ENCODE measurements at regions not wholly inside any gene's neighbourhood (a gene's known extent, or its start where the extent isn't known, plus 50 kb on each side); places are given as distances from the start of the nearest gene placed in this dataset.
"Not testable (repeated sequence)": the region's sequence is repeated elsewhere in the genome, so short reads cannot be mapped to it uniquely, and the experiment has no call there.

DNA sequence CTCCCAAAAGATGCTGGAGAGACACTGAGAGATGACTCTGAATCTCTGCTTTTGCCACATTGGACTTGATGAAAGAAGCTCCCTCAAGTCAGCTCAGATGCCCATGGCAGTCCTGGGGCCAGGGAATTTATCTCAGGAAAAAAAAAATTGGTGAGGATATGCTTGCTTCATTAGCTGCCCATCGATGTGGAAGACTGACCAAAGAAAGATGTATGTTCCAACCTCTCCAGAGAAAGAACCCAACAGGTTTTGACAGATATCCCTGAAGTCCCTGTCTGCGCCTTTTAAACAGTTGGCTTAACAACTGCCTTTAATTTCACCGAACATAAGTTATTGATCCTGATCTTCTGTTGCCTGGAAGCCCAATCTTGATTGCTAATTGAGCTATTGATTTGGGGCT lies 137.4 kb downstream of the TMEM114 start:
- DNase-seq (ENCODE audit: low read depth in 3 of 3), result no peak

DNA sequence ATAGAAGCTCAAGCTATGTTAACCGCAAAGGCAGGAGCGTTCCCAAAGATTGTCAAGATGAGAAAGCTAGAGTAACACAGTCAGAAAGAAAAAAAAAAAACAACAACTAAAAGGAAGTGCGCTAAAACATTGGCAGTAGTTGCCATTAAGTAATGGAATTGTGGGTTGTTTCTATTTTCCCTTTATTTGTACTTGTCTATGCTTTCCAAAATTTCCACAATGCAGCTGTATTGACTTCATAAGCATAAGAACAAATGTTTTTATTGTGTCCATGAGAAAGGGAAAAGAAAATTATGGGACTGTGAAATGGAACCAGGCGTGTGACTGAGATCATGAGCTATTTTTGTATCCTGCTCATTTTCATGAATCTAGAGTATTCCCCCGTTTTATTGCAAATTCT lies 153.4 kb downstream of the TMEM114 start:
- DNase-seq (ENCODE audit: low read depth in 3 of 3), result no peak

- no peak for DNase-seq (ENCODE audit: low read depth in 3 of 3)
These were observed 158.5 kb downstream of the TMEM114 start for GRCh38 chr16:8431783-8432182.

GRCh38 chr16:8430401-8430800 lies 159.9 kb downstream of the TMEM114 start:
- DNase-seq (ENCODE audit: low read depth in 3 of 3), result no peak

DNA sequence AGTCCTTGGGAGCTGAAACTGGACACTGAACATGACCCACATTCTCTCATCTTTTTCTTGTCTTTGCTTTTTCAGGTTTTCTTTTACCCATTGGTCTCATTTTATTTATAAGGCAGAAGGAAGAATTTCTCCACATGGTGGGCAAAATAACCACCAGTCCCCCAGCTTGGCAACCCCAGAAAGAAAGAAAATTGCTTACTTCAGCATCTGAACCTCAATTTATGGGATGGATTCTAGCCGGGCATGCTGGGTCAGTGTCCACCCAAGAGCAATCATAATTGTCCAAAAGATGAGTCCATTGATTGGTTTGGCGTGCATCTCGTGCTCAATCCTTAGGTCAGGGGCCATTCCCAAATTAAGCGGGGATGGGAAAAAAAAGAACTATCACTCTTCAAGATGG lies 163.7 kb downstream of the TMEM114 start:
- DNase-seq (ENCODE audit: low read depth in 3 of 3), result no peak

DNA sequence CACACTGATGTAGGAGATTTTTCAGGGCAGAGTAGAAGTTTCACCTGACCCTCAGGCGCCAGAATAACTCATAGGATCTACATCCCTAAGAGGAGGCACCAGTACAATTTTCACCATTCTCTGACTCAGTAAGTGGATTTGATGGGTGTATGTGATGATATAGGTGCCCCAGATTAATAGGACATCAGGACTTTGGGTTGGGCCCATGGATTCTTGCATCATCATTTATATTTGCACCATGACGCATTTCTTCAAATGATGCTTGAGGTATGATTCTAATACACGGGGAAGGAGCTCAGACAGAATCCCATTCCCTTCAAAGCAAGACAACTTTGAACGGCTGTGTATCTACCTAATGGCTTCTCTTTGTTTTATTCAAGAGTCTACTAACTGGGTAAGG lies 173.2 kb downstream of the TMEM114 start:
- DNase-seq (ENCODE audit: low read depth in 3 of 3), result no peak

DNA sequence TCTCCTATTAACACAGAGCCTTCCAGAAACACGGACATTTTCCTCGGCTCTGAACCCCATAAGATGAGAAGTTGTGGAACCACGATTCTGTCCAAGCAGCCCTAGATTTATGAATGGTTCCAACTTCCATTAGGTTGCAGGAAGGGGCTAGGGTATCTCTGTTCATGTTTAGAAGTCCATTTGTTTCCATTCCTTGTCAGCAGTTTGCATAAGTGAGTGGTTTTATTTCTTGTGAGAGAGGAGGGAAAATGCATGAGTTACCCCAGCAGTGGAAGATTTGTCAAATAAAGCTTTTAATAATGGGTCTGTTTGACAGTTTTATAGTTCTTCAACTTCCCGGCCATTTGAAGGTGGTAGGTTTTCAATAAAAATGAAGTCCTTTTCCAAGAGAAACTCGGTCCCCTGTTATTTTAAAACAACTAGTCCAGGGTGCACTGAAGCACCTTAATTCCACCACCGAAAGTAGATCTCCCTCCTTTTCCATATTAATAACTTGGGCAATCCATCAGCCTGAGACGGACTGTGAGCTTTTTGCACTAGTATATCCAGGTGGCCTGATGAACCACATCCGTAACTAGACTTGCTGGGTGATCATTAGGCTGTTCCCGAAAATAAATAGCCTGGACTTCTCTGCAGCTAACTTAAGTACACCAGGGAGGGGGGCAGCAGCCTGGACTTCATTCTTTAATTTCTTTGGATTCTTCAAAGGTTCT lies 181.3 kb downstream of the TMEM114 start:
- no peak for DNase-seq (ENCODE audit: low read depth in 3 of 3)

DNA sequence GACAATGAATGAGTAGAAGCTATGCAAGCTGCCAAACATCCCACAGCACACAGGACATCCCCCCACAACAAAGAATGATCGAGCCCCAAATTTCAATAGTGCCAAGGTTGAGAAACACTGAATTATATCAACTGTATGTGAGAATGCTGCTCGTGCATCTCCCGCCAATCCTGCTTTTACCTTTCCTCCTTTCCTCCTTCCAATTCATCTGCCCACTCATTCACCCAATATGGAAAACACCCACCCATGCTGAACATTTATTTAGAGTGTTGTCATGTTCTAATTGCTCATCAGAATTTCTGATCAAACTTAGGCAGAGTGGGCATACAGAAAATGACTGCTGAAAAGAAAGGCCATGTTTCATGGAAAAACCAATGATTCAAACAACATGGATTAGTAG lies 183.0 kb downstream of the TMEM114 start:
- no peak for DNase-seq (ENCODE audit: low read depth in 3 of 3)

GRCh38 chr16:8403978-8404749 lies 186.1 kb downstream of the TMEM114 start:
- no peak for DNase-seq (ENCODE audit: low read depth in 3 of 3)

DNA sequence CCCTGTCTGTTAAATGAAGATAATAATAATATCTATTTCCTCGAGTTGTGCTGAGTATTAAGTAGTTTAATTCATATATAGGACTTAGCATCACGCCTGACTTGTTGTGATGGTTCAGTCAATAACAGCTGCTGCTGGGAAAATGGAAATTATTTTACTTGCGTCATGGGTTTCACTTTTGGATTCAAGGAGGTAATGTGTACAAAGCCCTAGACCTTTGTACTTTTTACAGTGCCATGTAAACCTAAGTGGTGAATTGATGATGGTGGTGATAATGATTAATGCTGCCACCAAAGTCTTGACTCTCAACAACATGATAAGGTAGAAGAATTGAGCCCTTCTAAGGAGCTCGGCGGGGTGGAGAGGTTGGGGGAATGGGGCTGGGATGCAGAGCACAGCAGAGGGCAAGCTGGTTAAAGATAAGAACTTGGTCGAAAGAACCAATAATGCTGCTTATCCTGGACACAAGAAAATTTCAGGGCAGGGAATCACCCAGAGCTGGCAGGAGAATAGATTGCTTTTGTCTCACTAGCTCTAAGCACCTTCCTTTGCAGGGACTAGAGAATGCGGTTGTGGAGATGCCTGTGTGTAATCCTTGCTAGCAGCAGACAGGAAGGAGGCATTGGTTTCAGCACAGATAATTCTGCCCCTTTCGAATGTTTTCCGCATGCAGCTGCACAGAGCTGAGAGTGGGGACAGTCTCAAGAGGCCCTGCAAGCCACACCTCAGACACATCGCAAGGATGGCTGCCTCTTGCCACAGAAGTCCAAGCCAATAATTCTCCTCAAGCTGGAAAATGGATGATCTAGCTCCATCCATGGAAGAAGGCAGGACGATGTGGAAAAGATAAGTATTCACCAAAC lies 187.1 kb downstream of the TMEM114 start:
- no peak for DNase-seq (ENCODE audit: low read depth in 3 of 3)

DNA sequence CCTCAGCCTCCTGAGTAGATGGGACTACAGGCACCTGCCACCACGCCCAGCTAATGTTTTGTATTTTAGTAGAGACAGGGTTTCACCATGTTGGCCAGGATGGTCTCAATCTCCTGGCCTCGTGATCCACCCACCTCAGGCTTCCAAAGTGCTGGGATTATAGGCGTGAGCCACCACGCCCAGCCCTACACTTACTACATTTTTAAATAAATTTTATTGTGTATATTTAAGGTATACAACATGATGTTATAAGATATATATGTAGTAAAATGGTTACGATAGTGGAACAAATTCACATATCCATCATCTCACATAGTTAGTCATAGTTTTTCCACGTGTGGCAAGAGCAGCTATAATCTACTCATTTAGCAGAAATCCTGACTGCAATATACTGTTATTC lies 189.6 kb downstream of the TMEM114 start:
- DNase-seq (ENCODE audit: low read depth in 3 of 3), result not testable (repeated sequence)

- DNase-seq (ENCODE audit: low read depth in 3 of 3), result no peak
These were observed 191.8 kb downstream of the TMEM114 start for GRCh38 chr16:8398548-8398947.

DNA sequence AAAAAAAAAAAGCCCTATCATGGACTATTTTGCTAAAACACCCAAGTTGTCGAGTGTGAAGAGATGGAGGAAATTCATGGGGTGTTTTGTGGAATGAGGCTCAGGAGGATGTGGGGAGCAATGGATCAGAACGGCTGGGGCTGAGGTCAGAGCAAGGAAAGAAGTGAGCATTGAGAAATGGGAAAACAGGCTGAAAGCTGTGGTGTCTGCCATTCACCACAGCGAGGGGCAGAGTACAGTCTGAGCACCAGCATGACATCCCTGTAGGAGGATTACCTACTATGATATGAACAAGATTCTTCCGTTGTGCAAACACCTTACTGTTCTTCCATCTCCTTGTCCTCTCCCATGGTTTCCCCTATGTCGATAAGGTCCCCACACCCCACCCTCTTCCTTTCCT lies 193.1 kb downstream of the TMEM114 start:
- no peak for DNase-seq (ENCODE audit: low read depth in 3 of 3)

GRCh38 chr16:8396463-8396862 lies 193.8 kb downstream of the TMEM114 start:
- no peak for DNase-seq (ENCODE audit: low read depth in 3 of 3)

- DNase-seq (ENCODE audit: low read depth in 3 of 3), result no peak
These were observed 199.1 kb downstream of the TMEM114 start for GRCh38 chr16:8391257-8391656.

DNA sequence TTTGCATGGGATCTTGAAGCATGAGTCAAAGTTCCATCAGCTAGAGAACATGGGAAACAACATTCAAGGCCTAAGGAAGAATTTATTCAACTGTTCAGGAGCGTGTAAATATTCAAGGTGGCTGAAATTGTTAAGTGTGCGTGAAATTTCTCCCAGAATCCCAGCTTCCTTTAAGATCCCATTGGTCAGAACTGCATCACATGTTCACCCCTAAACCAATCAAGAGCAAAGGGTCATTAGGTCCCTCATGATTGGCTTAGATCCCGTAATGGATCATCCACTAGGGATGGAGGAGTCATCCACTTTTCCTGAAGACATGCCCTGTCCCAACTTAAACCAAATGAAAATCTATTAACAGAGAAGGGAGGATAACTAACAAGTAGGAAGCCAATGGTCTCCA lies 201.6 kb downstream of the TMEM114 start:
- DNase-seq (ENCODE audit: low read depth in 3 of 3), result no peak

- DNase-seq (ENCODE audit: low read depth in 3 of 3), result no peak
These were observed 208.5 kb downstream of the TMEM114 start for GRCh38 chr16:8381814-8382213.

DNA sequence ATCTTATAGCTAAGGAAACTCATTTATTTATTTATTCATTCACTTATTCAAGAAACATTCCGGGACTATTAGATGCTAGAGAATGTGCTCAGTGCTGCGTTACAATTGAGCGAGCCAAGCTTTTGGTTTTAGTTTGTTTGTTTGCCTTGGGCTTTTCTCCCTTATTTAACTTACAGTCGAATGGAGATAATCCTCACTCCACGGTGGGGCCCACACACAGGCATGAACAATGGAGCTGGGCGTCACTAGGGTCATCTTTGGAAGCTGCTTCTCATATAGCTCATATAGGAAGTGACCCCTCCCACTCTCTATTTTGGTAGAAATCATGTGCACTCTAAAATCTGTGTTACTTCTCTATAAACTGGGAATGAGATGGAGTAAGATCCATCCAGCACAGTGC lies 210.0 kb downstream of the TMEM114 start:
- no peak for DNase-seq (ENCODE audit: low read depth in 3 of 3)

GRCh38 chr16:8377864-8378263 lies 212.4 kb downstream of the TMEM114 start:
- DNase-seq (ENCODE audit: low read depth in 3 of 3), result no peak

GRCh38 chr16:8376858-8377257 lies 213.5 kb downstream of the TMEM114 start:
- no peak for DNase-seq (ENCODE audit: low read depth in 3 of 3)

- no peak for DNase-seq (ENCODE audit: low read depth in 3 of 3)
These were observed 213.9 kb downstream of the TMEM114 start for GRCh38 chr16:8376430-8376829.

GRCh38 chr16:8375232-8375587 lies 215.1 kb downstream of the TMEM114 start:
- DNase-seq (ENCODE audit: low read depth in 3 of 3), result no peak
